H9 (cell line): ENCODE measurements at regions not wholly inside any gene's neighbourhood (a gene's known extent, or its start where the extent isn't known, plus 50 kb on each side); places are given as distances from the start of the nearest gene placed in this dataset.

Experiments
- DNase-seq: peaks from one replicate; pipeline ENCODE4 v3.0.0-alpha.2; 2017
- H2AFZ ChIP-seq: one replicate; pipeline ENCODE4 v1.6.1; 2013; ENCODE audit warnings: mild to moderate bottlenecking, low read length, control low read depth, moderate library complexity
- H2AK5ac ChIP-seq: 2 replicates; pipeline ENCODE4 v1.6.1; 2013; ENCODE audit warnings: low read length, control low read depth, mixed read lengths; ENCODE audit not compliant: insufficient read length
- H2BK120ac ChIP-seq: one replicate; pipeline ENCODE4 v1.6.1; 2013; ENCODE audit warnings: low read depth, mild to moderate bottlenecking, low read length, control low read depth, inconsistent platforms; ENCODE audit not compliant: poor library complexity, severe bottlenecking
- H2BK12ac ChIP-seq: 2 replicates; pipeline ENCODE4 v1.6.1; 2013; ENCODE audit warnings: low read length, control low read depth, mixed read lengths, low read depth; ENCODE audit not compliant: insufficient read length
- H2BK15ac ChIP-seq: 2 replicates; pipeline ENCODE4 v1.6.1; 2013; ENCODE audit warnings: low read depth, low read length, control low read depth
- H2BK20ac ChIP-seq: one replicate; pipeline ENCODE4 v1.6.1; 2013; ENCODE audit warnings: low read depth, mild to moderate bottlenecking, low read length, control low read depth, inconsistent platforms; ENCODE audit not compliant: poor library complexity, severe bottlenecking
- H2BK5ac ChIP-seq: 2 replicates; pipeline ENCODE4 v1.6.1; 2013; ENCODE audit warnings: low read length, control low read depth, mixed read lengths; ENCODE audit not compliant: insufficient read length
- H3K14ac ChIP-seq: 2 replicates; pipeline ENCODE4 v1.6.1; 2013; ENCODE audit warnings: low read length, control low read depth; ENCODE audit not compliant: insufficient read depth
- H3K18ac ChIP-seq: 2 replicates; pipeline ENCODE4 v1.6.1; 2013; ENCODE audit warnings: low read depth, mild to moderate bottlenecking, mixed read lengths, low read length, control low read depth; ENCODE audit not compliant: insufficient read length
- H3K23ac ChIP-seq: 2 replicates; pipeline ENCODE4 v1.6.1; 2013; ENCODE audit warnings: low read length, control low read depth, mixed read lengths, low read depth; ENCODE audit not compliant: insufficient read length
- H3K23me2 ChIP-seq: 2 replicates; pipeline ENCODE4 v1.6.1; 2013; ENCODE audit warnings: low read depth, mild to moderate bottlenecking, mixed read lengths, low read length, control low read depth; ENCODE audit not compliant: insufficient read length, poor library complexity, severe bottlenecking
- H3K27ac ChIP-seq: 2 replicates; pipeline ENCODE4 v1.5.1; 2013; ENCODE audit warnings: low read length, control low read depth, mixed read lengths, low read depth; ENCODE audit not compliant: insufficient read length
- H3K27me3 ChIP-seq: 2 replicates; pipeline ENCODE4 v1.6.1; 2013; ENCODE audit warnings: low read length, control low read depth, inconsistent platforms; ENCODE audit not compliant: insufficient read depth
- H3K4ac ChIP-seq: 2 replicates; pipeline ENCODE4 v1.6.1; 2013; ENCODE audit warnings: low read depth, mild to moderate bottlenecking, control low read depth, inconsistent platforms, low read length, moderate library complexity
- H3K4me1 ChIP-seq: 2 replicates; pipeline ENCODE4 v1.6.1; 2013; ENCODE audit warnings: low read length, control low read depth, inconsistent platforms; ENCODE audit not compliant: insufficient read depth
- H3K4me2 ChIP-seq: 2 replicates; pipeline ENCODE4 v1.6.1; 2013; ENCODE audit warnings: low read length, control low read depth, mixed read lengths; ENCODE audit not compliant: insufficient read length, insufficient read depth
- H3K56ac ChIP-seq: 2 replicates; pipeline ENCODE4 v1.6.1; 2013; ENCODE audit warnings: low read depth, mild to moderate bottlenecking, mixed read lengths, low read length, control low read depth; ENCODE audit not compliant: insufficient read length
- H3K79me1 ChIP-seq: 2 replicates; pipeline ENCODE4 v1.6.1; 2013; ENCODE audit warnings: low read depth, mild to moderate bottlenecking, moderate library complexity, low read length, control low read depth, inconsistent platforms; ENCODE audit not compliant: insufficient read depth, poor library complexity, severe bottlenecking
- H3K79me2 ChIP-seq: 2 replicates; pipeline ENCODE4 v1.6.1; 2013; ENCODE audit warnings: low read length, control low read depth, inconsistent platforms; ENCODE audit not compliant: insufficient read depth
- H3K9ac ChIP-seq: 2 replicates; pipeline ENCODE4 v1.6.1; 2013; ENCODE audit warnings: low read length, control low read depth, mixed read lengths; ENCODE audit not compliant: insufficient read length; ENCODE audit errors: extremely low read depth
- H3K9me3 ChIP-seq: one replicate; pipeline ENCODE4 v1.6.1; 2013; ENCODE audit warnings: low read depth, low read length, inconsistent platforms; ENCODE audit not compliant: control insufficient read depth
- H3T11ph ChIP-seq: one replicate; pipeline ENCODE4 v1.6.1; 2013; ENCODE audit warnings: mild to moderate bottlenecking, low read length, control low read depth, inconsistent platforms
- H4K20me1 ChIP-seq: one replicate; pipeline ENCODE4 v1.6.1; 2013; ENCODE audit not compliant: control insufficient read depth, insufficient read length, insufficient read depth
- H4K5ac ChIP-seq: 2 replicates; pipeline ENCODE4 v1.6.1; 2013; ENCODE audit warnings: low read depth, mild to moderate bottlenecking, mixed read lengths, low read length, control low read depth; ENCODE audit not compliant: insufficient read length
- H4K8ac ChIP-seq: replicated peaks from 2 replicates; pipeline ENCODE4 v1.6.1; 2013; ENCODE audit warnings: low read length, control low read depth, mixed read lengths, low read depth; ENCODE audit not compliant: insufficient read length
- H4K91ac ChIP-seq: 2 replicates; pipeline ENCODE4 v1.6.1; 2013; ENCODE audit warnings: low read depth, mild to moderate bottlenecking, moderate library complexity, mixed read lengths, low read length, control low read depth; ENCODE audit not compliant: insufficient read length
- H3K27ac Mint-ChIP-seq, 3 experiments: 2 replicates in 2 of 3; 3 replicates in 1 of 3; pipeline ENCODE4 v1.8.0; 2020 to 2021; ENCODE audit warnings: mixed read lengths in 3 of 3, mild to moderate bottlenecking in 1 of 3, moderate library complexity in 1 of 3
- H3K27me3 Mint-ChIP-seq: 2 replicates; pipeline ENCODE4 v1.8.0; 2021; ENCODE audit warnings: low read depth, mild to moderate bottlenecking, moderate library complexity, mixed read lengths
- H3K36me3 Mint-ChIP-seq, 3 experiments: 2 replicates in 2 of 3; 3 replicates in 1 of 3; pipeline ENCODE4 v1.8.0; 2020 to 2021; ENCODE audit warnings: low read depth in 3 of 3, mixed read lengths in 3 of 3; ENCODE audit not compliant: insufficient read depth in 1 of 3
- H3K4me1 Mint-ChIP-seq, 2 experiments: 2 replicates each; pipeline ENCODE4 v1.8.0; 2020; ENCODE audit warnings: mixed read lengths in 2 of 2
- H3K4me3 Mint-ChIP-seq, 2 experiments: 2 replicates in 1 of 2; 3 replicates in 1 of 2; pipeline ENCODE4 v1.8.0; 2020 to 2021; ENCODE audit warnings: mild to moderate bottlenecking in 2 of 2, mixed read lengths in 2 of 2, moderate library complexity in 1 of 2
- H3K9me3 Mint-ChIP-seq, 2 experiments: 2 replicates in 1 of 2; 3 replicates in 1 of 2; pipeline ENCODE4 v1.8.0; 2020; ENCODE audit warnings: mild to moderate bottlenecking in 2 of 2, mixed read lengths in 2 of 2, moderate library complexity in 1 of 2
- WGBS: extraction: QIAGEN DNeasy Blood & Tissue Kit; methylation state at CpG from one replicate; pipeline ENCODE4 v1.1.7; 2013; ENCODE audit warnings: missing lambda C conversion rate, low lambda C conversion rate, mixed read lengths; ENCODE audit not compliant: insufficient read length; ENCODE audit errors: extremely low coverage; 5-methylcytosine and 5-hydroxymethylcytosine counted together
- TF ChIP-seq, protein P1 (sequence below): fragments of 200-600 bp; sonication (generic); conservative IDR thresholded peaks from 3 replicates; pipeline ENCODE4 v1.8.0; 2021; ENCODE audit warnings: antibody characterized with exemption, mild to moderate bottlenecking

- no peaks in the 10 kb centered on the region for H3K23me2 ChIP-seq
Measured at GRCh38 chr3:29194139-29194538, 86.7 kb upstream of the RBMS3 start.

More at GRCh38 chr3:29194139-29194538, 86.7 kb upstream of the RBMS3 start:
- no peak overlapping the region for H3K27ac Mint-ChIP-seq
- Histone ChIP-seq H3K79me2 (no peaks in the 10 kb centered on the region), H4K20me1 (no peaks in the 10 kb centered on the region), H3K4me1 (no peaks in the 10 kb centered on the region), H2BK5ac (no peak overlapping the region), H2BK20ac (no peak overlapping the region), H3K4me2 (no peak overlapping the region), H3T11ph (no peak overlapping the region), H3K4ac (no peak overlapping the region), H3K79me1 (no peaks in the 10 kb centered on the region), H4K5ac (no peak overlapping the region), H3K27ac (no peak overlapping the region), H2AK5ac (no peak overlapping the region), H3K18ac (no peak overlapping the region), H3K9me3 (no peaks in the 10 kb centered on the region), H2BK15ac (no peak overlapping the region), H3K14ac (no peak overlapping the region), H2BK120ac (no peak overlapping the region), H3K56ac (no peak overlapping the region), H2BK12ac (no peak overlapping the region), H3K9ac (no peak overlapping the region), H3K23ac (no peak overlapping the region), H4K8ac (no peak overlapping the region), H3K27me3 (no peaks in the 10 kb centered on the region), H4K91ac (no peak overlapping the region), H2AFZ (no peak overlapping the region)
- TF ChIP-seq, protein P1, sequence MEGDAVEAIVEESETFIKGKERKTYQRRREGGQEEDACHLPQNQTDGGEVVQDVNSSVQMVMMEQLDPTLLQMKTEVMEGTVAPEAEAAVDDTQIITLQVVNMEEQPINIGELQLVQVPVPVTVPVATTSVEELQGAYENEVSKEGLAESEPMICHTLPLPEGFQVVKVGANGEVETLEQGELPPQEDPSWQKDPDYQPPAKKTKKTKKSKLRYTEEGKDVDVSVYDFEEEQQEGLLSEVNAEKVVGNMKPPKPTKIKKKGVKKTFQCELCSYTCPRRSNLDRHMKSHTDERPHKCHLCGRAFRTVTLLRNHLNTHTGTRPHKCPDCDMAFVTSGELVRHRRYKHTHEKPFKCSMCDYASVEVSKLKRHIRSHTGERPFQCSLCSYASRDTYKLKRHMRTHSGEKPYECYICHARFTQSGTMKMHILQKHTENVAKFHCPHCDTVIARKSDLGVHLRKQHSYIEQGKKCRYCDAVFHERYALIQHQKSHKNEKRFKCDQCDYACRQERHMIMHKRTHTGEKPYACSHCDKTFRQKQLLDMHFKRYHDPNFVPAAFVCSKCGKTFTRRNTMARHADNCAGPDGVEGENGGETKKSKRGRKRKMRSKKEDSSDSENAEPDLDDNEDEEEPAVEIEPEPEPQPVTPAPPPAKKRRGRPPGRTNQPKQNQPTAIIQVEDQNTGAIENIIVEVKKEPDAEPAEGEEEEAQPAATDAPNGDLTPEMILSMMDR, result no peak
- H3K9me3 Mint-ChIP-seq, result peaks cover 0 to 3% of the 10 kb centered on the region in 2 experiments; a peak in 1 of 5 replicates
- DNase-seq, result no peak
- no peak overlapping the region for H3K4me3 Mint-ChIP-seq
- no peaks in the 10 kb centered on the region for H3K4me1 Mint-ChIP-seq
- H3K27me3 Mint-ChIP-seq, result no peaks in the 10 kb centered on the region
- H3K36me3 Mint-ChIP-seq, result peaks cover 0 to 12% (median 0%) of the 10 kb centered on the region in 3 experiments; a peak in 1 of 7 replicates
- WGBS, result no CpG with 5 or more reads among the region's 1 CpG
